GM10248 (cell line): ENCODE measurements at regions not wholly inside any gene's neighbourhood (a gene's known extent, or its start where the extent isn't known, plus 50 kb on each side); places are given as distances from the start of the nearest gene placed in this dataset.

Experiments
- CTCF ChIA-PET: fragments of 300-600 bp; sonication (Branson Sonifier 250); formaldehyde crosslinking; extraction: SDS; loops from one replicate; lab custom pipeline; 2021; ENCODE audit warnings: antibody characterized with exemption; lab: Yijun Ruan, JAX
- POLR2A ChIA-PET: fragments of 350-650 bp; sonication (Branson Sonifier 250); formaldehyde crosslinking; extraction: SDS; loops from one replicate; lab custom pipeline; 2020; ENCODE audit warnings: antibody characterized with exemption; lab: Yijun Ruan, JAX
- DNase-seq: peaks from one replicate; pipeline ENCODE4 v3.0.0; 2012; ENCODE audit errors: extremely low spot score
- TF ChIP-seq, protein P1 (sequence below): IDR thresholded peaks from 2 replicates; pipeline ENCODE4 v1.5.1; 2012; ENCODE audit warnings: mild to moderate bottlenecking, low read depth; ENCODE audit errors: extremely low read depth, missing control alignments, control extremely low read depth

DNA sequence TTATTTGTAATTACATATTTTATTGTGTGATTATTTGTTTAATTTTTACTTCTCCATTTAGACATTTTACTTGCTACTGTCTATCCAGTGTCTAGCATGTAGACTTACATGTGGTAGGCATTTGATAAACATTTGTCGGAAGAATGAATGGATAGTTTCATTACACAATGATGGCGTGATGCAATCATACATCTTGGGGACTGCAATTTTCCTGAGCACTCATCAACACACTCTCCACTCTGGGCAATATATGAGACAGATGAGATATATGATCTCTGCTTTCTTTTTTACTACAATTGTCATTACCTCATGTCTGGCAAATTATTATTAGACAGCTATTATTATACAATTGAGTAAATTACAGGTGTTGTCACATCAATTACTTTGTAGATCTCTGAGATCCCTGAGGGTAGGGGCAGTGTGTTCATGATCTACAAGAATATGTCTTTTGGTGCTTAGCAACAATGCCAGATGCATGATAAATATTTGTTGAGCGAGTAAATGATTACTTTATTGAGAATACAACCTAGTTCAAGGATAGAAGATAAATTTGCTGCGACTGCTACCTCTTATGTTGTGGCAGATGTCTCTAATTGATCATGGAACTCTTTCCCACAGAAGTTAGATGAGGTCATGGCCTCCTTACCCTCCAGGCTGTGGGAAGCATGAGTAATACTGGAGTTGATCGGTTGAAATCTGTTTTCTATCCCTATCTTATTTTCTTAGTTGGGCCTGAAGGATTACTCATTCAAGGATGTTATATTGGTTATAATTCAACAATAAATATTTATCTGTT is 416.0 kb downstream of the LRIG3 start:
- CTCF ChIA-PET: no interaction called here
- POLR2A ChIA-PET: no interaction called here
- no peak for DNase-seq
- TF ChIP-seq, protein P1, sequence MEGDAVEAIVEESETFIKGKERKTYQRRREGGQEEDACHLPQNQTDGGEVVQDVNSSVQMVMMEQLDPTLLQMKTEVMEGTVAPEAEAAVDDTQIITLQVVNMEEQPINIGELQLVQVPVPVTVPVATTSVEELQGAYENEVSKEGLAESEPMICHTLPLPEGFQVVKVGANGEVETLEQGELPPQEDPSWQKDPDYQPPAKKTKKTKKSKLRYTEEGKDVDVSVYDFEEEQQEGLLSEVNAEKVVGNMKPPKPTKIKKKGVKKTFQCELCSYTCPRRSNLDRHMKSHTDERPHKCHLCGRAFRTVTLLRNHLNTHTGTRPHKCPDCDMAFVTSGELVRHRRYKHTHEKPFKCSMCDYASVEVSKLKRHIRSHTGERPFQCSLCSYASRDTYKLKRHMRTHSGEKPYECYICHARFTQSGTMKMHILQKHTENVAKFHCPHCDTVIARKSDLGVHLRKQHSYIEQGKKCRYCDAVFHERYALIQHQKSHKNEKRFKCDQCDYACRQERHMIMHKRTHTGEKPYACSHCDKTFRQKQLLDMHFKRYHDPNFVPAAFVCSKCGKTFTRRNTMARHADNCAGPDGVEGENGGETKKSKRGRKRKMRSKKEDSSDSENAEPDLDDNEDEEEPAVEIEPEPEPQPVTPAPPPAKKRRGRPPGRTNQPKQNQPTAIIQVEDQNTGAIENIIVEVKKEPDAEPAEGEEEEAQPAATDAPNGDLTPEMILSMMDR: no peak

DNA sequence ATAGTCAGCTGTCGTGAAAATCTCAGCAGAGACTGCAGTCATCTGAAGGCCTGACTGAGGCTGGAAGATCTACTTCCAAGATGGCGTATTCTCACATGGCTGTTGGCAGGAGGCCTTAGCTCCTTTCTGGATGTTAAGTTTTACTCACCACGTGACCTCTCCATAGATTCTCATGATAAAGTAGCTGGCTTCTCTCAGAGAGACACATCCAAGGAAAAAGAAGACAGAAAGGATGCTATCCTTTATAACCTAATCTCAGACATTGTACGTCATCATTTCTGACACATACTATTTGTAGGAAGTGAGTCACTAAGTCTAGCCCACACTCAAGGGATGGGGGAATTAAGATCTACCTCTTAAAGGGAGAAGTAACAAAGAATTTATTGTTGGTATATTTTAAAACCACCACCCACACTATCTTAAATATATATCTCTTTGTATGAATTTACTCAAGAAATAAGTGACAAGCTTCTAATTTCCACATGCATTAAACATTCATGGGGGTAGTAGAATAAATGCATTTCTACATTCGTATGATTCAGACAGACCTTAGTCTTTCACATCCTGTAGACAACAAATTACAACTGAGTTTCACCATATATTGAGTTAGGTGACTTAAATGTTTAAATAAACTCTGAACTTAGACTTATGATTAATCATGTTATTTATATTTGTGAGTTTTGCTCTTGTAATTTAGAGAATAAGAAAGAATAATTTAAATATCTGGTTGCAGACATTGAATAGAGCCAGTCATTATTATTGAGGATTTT is 411.0 kb downstream of the LRIG3 start:
- no peak for DNase-seq
- TF ChIP-seq, protein P1: no peak
- ChIA-PET POLR2A (no interaction called here), CTCF (interaction anchor here (1.1 kb wide), 1 partner anchor 98 kb away, joined by 3 read pairs; no protein-coding TSS in a partner anchor)

DNA sequence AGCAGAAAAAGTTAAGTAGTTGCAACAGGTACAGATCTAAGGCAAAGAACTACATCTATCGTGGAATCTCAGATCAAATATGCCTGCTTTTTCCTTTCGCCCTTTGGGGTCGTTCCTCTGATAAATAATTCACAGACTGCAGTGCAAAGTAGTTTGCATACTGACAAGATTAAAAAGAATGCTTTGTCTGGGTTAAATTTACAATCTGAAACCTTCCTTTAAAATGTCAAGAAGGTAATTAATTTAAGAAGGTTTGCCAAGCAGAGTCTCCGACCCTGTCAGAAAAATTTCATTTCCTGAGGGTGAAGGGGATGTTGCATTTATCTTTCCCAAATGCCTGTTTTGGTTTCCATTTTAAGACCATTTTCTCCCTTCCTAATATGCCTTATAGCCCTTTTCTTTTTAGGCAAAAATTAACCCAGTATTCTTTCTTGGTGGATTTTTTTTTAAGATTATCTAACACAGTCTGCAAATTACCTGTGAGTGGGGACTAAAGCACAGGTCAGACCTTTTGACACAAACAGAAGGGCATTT is 406.9 kb downstream of the LRIG3 start:
- ChIA-PET CTCF (no interaction called here), POLR2A (no interaction called here)
- DNase-seq: no peak
- TF ChIP-seq, protein P1: no peak

DNA sequence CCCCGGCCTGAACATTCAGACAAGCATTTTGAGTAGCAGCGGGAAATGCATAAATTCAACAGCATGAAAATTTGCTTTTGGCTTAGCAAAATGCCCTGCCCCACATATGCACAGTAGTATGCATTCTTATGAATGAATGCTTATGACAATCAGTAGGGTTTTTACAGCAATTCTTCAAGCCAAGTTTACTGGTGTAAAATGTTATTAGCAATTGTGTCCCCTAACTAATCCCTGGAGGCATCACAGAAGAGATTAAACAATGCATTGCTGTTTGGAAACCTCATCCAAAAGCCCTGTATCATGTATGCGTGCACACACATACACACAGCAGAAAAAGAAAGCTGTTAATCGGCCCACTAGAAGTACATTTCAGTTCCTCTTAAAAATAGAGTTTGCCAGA is 406.5 kb downstream of the LRIG3 start:
- DNase-seq: no peak
- TF ChIP-seq, protein P1: no peak
- CTCF ChIA-PET: no interaction called here
- POLR2A ChIA-PET: no interaction called here

DNA sequence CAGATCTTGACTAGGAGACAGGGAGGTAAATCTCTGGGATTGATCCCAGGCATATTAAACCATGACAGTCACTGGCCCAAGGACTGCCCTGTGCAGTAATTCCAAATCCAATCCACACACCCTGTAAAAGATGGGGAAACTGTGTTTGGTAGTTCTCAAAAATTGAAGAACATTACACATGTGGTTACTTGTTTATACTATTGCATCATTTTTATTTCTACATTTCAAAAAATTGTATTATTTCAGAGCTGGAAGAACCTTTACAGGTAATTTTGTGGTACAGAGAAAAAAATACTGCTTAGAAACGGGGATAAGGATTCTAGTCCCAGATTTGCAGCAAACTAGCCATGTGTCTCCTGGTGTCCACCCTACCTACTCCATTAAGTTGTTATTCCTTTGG is 400.5 kb downstream of the LRIG3 start:
- ChIA-PET CTCF (interaction anchor here (1.4 kb wide), 1 partner anchor 8 kb away, joined by 3 read pairs; no protein-coding TSS in a partner anchor), POLR2A (no interaction called here)
- no peak for DNase-seq
- TF ChIP-seq, protein P1: no peak

DNA sequence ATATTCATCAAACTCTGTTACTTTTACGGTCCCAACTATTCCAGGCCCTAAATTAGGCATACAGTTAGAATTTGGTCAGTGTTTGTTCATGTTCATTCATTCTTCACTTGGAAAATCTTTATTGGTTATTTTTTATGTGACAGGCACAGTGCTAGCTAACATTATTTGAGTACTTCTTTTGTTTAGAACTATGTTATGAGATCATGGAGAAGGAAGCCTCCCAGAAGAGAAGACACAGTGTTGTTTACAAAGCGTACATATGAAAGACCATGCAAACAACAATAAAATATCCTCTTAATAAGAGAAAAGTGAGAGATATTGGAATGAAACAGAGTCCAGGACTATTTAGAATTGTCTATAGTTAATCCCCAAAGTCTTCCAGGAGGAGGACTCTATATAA is 399.2 kb downstream of the LRIG3 start:
- TF ChIP-seq, protein P1: no peak
- DNase-seq: no peak
- CTCF ChIA-PET: interaction anchor here (1.6 kb wide), 1 partner anchor 10 kb away, joined by 5 read pairs; no protein-coding TSS in a partner anchor
- POLR2A ChIA-PET: no interaction called here
